Stimulated activated CD4-positive, alpha-beta T cell treated with anti-CD3 and anti-CD28 coated beads, Interleukin-15, amount 100 ng/mL, for 48 hours (primary cell): ENCODE measurements at regions not wholly inside any gene's neighbourhood (a gene's known extent, or its start where the extent isn't known, plus 50 kb on each side); places are given as distances from the start of the nearest gene placed in this dataset.

Experiments used
- DNase-seq, 2 donors: peaks; one replicate each; pipeline ENCODE4 v3.0.0-alpha.2; 2020; ENCODE audit warnings: low read depth in 2 of 2

DNA sequence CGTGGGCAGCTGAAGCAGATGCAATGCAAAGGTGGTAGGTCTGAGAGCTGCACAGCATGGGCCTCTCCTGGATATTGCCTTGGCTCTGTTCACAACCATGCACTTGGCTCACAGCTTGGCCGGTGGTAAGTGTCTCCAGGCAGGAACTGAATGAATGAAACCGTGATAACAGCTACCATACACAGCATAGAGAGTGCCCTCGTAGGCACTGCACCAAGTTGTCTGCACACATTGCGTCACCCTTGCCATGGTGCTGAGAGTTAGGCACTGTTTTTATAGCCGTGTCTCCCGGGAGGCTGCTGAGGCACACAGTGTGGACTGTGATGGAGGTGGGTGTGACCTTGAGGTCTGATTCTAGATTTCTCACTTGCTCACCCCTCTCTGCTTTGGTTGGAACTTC, 157.6 kb upstream of the VASH1 start:
- DNase-seq = no peak

DNA sequence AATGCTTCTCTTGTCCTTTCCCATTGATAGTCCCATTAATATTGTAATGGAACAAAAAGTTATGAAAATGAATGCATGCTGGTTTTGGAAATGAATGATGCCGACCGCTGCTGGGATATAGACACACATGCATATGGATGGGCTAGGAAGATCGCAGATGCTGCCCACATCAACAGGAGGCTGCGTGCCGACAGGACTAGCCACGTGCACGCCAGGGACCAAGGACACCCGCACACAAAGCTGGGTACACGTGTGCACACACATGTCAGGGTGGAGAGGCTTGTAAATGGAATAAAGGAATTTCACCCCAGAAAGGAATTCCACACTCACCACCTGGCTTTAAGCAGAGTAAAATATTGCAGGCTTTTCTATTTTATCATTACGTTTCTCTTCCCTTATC, 153.8 kb upstream of the VASH1 start:
- DNase-seq = no peak

DNA sequence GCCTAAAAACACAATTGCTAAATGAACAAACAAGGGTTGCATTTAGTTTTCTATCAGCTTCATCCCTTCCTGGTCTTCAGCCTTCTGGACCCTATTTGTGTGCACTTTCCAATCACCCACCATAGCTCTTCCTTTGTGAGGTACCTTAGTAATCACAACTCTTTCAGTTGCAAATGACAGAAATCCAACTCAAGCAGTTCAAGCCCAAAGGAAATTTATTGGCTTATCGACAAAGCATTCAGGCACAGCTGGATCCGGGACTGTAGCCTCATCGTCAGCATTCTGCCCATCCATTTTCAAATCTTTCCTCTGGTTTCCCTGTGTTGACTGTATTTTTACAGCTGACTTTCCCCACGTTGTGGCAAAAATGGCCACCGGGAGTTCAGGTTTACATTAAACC, 148.6 kb upstream of the VASH1 start:
- no peak for DNase-seq

DNA sequence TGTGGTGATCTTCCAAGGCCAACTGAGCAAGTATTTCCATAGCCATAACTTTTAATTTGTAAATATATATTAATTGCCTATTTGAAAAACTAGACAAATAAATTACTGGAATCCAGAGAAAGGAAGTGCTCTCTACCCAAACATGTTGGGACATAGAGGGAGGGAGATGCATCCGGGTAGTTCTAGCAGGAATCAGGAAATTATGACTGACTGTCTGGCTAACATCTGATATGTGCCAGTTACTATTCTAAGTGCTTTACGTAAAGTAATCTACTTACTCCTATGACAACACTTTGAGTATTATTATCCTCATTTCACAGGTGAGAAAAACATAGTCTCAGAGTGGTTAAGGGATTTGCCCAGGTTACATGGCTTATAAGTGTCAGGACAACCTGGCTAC, 147.7 kb upstream of the VASH1 start:
- no peak for DNase-seq

DNA sequence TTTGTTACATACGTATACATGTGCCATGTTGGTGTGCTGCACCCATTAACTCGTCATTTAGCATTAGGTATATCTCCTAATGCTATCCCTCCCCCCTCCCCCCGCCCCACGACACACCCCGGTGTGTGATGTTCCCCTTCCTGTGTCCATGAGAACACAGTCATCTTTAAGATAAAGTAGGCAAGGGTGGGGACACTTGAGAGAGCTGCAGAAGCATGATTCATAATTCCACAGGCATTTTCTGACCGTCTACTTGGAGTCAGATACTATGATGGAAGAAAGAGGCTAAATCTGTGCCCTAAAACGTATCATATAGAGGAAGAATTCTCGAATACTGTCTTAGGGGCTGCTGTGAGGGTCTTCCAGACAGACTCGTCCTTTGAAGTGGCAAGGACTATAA, 145.9 kb upstream of the VASH1 start:
- DNase-seq = no peak

DNA sequence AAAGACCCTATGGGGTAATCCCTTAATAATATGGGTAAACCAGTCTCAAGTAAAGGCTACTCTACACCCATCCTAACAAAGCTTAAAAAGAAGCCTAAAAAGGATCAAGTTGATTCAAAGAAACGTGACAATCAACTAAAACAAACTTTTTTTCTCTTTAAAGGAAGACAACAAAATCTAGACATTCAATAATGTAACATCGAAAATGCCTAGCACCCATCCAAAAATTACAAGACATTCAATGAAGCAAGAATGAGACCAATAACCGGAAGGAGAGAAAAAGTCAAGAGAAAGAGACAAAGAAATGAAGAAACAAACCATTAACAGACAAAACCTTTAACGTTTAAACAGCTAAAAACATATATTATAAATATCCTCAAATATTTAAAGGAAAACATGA, 143.8 kb upstream of the VASH1 start:
- no peak for DNase-seq

DNA sequence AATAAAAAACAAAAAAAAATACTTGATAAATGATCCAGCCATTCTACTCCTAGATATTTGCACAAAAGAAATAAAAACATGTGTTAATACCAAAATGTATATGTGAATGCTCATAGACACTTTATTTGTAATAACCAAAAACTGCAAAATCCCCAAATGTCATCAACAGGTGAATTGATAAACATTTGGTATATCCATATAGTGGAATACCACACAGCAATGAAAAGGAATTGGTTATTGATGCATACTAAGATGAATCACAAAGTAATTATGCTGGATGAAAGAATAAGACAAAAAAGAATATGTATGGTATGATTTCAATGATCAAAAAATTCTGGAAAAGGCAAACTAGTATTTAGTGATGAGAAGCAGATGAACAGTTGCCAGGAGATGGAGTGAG, 124.7 kb upstream of the VASH1 start:
- DNase-seq = no peak

DNA sequence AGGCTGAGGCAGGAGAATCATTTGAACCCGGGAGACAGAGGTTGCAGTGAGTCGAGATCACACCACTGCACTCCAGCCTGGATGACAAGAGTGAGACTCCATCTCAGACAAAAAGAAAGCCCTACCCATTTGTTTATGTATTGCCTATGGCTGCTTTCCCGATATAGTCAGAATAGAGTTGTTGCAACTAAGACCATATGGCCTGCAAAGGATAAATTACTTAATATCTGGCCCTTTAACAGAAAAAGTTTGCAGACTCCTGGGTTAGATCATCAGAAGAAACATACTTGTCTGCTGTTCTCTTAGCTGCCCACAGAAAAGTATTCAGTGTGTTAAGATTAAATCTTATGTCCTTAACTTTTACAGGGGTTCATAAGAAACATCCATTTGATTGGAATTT, 122.4 kb upstream of the VASH1 start:
- DNase-seq = no peak

DNA sequence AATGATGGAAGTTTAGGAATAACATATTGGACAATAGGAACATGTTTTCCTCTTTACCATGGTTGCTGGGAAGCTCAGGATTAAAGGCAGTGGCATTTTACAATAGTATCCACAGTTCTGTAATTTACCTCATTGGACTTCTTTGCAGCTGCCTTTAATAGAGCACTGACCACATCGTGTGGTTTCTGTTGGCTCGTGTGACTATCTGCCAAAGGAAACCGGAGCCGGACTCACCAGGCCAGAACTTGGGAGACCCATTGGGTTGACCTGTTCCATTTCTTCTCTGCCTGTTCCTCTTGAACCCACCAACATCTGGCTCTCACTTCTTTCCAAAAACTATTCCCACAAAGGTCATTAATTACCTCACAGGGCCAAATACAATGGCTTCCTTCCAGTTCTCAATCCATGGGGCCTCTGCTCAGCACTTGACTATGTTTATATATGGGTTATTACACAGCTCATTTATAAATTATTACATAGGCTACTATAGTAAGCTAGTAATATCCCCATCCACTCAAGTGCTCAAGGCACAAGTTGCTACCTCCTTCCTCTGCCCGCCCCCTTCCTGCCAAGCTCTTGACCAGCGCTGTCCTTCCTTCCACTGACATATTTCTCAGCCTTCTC, 121.5 kb upstream of the VASH1 start:
- no peak for DNase-seq

DNA sequence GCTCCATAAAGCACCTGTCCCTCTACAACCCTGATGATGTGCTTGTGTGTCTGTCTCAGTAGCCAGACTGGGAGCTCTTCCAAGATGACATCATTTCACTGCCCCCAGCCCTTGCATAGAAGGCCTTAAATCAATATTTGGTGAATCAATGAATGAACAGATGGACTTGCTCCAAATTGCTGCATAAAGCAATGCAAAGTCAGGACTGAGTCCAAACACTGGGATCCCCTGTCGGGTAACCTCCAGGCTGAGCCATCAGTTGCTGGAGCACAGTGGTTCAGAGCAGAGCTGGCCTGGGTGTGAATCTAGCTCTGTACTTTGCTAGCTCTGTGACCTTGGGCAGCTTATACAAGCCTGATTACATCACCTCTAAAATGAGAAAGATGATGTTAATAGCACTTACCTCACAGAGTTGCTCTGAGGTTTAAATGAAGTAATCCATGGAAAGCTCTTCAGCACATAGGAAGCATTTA, 120.3 kb upstream of the VASH1 start:
- DNase-seq = no peak

DNA sequence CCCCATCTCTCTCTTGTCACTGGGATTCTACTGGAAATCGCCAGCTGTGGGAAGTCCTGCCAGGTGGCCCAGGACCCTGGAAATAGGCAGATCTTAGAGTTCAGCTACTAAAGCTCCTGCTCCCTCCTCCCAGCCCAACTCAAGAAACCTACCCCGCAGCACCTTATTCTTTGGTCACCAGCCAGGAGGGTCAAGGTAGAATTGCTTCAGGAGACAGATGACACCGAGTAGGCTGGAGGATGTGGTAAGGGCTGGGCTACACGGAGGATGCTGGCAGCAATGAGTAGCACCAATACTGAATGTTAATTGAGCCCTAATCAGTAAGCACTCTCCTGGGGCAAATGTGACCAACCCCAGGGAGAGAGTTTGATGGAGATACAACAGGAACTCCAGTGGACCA, 119.7 kb upstream of the VASH1 start:
- no peak for DNase-seq

DNA sequence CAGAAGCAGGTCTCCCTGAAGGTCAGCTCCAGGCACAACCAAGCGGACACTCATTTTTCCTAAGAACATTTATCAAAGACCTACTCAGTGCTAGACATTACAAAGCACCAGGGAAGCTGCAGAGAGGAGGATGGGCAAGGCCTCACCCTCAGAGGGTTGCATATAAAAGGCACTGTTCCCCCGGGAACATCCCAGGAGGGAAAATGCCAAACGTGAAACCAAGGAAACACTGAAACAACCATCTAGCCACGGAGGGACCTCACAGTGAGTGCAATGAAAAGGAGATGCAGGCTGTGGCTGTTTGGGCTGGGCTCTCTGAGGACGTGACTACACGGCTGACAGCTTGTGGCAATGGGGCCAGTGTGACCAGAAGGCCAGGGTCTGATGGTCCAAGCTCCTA, 117.4 kb upstream of the VASH1 start:
- no peak for DNase-seq

DNA sequence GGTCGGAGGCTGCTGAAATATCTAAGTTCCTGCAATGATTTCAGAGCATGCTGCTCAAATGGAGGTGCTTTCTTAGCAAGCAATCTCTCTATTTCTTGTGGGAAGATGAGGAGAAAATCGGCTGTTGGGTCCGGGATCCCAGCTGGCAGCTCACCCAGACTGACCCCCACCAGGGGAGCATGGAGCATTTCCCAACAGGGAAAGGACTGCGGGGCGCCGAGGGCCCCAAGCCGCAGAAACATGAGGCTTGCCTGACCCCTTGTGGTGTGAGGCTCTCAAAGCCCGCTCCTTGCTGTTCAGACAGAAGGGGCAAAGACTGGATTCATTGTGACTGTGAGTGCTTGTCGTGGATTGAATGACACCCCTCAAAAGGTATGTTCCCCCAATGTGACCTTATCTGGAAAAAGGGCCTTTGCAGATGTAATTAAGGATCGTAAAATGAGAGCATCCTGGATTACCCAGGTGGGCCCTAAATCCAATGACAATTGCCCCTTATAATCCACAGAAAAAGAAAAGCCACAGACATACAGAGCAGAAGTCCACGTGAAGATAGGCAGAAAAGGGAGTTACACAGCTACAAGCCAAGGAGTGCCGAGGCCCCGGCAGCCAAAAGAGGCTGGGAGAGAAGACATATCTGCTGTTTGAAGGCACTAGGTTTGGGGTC, 116.3 kb upstream of the VASH1 start:
- no peak for DNase-seq

DNA sequence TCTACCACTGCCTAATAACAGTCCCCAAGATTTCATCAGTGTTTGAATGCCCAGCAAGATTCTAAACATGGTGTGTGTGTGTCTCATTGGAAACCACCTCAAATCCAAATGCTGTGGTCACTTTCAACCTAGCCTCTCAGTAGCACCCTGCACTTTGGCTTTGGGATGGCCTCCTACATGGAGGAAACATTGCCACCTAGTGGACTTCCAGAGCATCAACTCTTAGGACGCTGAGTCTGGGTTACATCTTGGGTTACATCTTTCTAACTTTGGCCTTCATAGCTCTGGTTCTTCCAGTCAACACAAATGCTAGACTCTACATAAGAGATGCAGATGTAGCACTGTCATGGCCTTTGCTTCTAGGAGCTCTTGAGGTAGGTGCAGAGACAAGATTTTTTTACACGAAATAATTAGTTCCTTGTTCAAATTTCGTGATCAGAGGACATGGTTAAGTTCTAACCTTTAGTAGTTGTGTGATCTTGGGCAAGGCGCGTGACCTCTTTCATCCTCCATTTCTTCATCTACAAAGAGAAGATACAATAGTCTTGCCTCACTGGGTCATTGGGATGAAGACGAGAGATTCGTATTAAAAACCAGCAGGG, 113.5 kb upstream of the VASH1 start:
- DNase-seq = peak in 1 of 2 donors; percentile 3

DNA sequence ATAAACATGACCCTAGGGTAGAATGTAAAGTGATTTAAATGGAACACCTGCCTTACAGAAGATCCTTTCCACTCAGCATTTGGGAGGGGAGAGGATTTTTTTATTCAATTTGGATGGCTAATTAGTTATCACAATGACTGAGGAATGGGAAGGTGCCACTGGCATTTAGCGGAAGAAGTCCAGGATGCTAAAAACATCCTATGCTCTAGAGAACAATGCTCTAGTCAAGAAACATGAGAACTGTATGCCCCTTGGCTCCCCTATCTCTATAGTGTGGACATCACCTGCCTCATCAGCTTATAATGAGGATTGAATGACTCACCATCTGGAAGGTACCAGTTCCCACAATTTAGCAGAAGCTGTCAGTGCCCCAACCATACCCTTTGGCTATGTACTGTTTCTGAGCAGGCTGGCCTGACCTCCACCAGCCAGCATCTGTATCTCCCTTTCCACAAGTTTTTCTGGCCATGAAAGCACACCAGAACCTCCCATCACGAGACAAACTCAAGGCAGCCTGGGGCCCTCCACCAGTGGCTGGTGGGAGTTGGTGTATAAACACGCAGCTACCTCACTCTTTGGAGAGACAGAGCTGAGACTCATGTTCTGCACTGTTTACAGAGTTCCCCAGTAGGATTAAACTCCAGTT, 109.7 kb upstream of the VASH1 start:
- no peak for DNase-seq

DNA sequence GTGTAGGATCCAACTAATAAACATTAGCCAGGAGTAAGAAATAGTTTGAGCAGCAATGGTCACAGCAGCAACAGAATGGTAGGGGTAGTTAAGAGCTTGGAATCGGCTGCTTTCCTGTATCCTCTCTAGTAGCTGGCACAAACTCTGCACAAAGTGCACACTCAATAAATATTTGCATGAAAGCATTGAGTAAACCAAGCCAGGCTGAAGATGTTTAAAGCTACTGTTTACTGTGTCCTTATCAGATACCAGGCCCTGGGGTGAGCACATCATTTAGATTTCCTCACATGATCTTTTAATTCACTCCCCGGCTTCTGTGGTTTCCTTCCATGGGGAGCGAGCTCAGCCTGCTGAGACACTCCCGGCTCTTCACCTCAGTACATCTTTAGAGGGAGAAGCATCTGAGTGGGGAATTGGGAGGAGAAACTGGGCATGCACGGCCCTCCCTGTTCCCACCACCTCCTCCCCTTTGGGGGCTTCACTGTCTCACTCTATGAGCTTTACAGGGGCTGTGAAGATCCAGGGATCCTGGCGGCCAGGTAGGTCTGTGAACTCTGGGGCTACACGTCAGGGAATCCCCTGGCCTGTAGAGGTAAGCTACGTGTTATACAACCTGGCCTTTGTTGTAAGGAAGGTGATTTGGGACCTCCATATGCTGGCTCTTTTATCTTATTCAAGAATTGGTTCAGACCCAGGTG, 107.2 kb upstream of the VASH1 start:
- no peak for DNase-seq

DNA sequence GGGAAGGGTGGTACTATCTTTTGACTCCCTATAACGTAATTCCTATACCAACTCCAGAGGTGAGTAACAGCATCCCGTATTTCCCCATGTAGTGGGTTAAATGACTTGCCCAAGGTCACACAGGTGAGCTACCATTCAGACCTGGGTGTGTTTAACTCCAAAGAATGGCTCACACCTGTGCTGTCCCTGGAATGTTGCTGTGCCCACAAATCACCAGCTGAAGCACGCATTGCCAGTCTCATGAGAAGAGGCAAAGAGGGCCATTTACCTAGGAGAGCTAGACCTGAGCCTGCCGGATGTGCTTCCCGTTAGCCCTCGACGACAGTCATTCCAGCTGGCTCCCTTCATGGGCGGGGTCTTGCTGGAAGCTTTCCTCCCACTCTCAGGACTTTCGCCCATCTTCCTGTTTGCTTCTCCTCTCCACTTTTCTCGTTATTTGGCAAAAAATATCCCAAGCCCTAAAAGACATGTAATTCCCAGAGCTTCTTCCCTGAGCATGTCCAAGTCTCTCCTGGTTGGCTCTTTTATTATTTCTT, 106.6 kb upstream of the VASH1 start:
- no peak for DNase-seq

DNA sequence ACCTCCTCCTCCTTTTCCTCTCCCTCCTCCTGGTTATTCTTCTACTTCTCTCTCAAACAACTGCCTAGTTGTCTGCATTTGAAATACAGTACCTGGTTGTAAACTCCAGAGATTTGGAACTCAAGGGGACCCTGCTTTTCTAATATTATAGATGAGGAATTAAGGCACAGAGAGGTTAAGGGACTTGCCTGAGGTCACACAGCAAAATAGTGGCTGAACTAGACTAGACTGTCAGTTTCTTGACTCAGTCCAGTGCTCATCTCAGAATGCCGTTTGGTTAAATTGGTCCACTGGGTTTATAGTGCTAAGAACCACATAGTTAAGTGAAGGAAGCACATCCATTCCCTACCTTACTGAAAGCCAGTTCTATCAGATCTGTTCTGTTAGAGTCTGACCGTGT, 105.9 kb upstream of the VASH1 start:
- no peak for DNase-seq

DNA sequence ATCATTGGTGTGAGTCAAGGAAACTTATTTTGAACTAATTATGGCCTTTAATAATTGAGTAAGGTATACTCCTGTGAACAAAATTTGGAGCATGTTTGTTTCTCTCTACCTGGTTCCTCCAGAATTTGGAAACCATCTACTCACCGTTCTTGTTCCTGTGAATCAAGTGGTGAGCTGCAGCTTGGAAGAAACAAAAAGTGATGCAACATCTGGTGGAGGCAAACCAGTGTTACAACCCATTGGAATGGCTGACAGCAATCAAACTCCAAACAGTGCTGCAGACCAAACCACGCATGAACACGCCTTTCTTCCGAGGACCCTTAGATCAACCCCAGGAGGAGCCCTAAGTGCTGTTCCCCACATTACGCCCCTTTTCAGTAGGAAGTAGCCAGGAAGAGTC, 104.7 kb upstream of the VASH1 start:
- no peak for DNase-seq

DNA sequence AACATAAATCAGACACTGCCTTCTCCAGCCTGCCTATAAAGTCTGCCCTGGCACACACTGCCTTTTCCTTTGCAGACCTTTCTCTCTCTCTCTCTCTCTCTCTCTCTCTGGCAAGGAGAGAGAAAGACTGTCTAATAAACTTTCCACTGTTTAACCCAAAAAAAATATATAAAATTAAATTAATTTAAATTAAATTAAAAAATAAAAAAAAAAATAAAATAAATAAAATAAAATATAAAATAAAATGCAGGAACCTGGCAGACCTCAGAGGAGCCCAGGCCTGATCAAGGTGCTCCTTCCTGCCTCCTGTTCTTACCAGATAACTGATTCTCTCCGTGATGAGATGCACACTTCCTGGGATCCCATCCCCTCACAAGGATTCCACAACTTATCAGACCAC, 103.9 kb upstream of the VASH1 start:
- no peak for DNase-seq

DNA sequence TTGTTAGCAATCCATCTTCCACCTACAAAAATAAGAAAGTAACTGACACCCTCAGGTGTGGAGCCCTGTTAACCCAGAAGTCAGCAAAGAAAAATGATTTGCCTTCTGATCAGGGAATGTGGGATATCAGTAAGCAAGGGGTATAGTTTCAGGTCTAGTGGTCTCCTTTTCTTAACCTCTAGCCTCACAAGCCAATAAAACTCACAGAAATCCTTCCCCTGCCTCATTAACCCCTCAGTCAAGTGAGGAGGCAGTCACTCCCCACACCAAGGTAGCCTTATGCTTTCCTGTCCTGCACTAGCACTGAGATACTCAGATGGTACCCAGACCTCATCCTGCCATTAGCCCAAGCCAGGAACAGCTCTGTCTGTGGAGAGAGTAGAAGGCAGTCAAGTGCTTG, 103.4 kb upstream of the VASH1 start:
- DNase-seq = no peak

DNA sequence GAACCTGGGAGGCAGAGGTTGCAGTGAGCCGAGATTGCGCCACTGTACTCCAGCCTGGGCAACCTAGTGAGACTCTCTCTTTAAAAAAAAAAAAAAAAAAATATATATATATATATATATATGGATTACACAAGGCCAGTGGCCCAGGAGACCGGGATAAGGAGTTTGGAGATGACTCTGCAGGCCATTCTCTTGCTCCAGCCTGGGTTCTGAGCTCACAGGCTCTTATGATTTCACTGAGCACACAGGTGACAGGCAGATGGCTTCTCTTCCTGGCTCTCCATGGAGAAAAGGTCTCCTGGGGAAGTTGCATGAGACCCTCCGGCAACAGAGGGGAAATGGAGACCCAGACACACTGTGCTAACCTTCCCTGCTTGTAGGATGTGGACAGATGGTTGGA, 98.7 kb upstream of the VASH1 start:
- DNase-seq = no peak
